NCI-H1048 (cell line): ENCODE measurements at regions not wholly inside any gene's neighbourhood (a gene's known extent, or its start where the extent isn't known, plus 50 kb on each side); places are given as distances from the start of the nearest gene placed in this dataset.
"Not testable (repeated sequence)": the region's sequence is repeated elsewhere in the genome, so short reads cannot be mapped to it uniquely, and the experiment has no call there.

Experiments
- DNase-seq: peaks from one replicate; lab custom pipeline; 2025; lab: John Stamatoyannopoulos, UW

GRCh38 chr12:42916143-42916542 lies 326.6 kb upstream of the PRICKLE1 start:
- DNase-seq, result no peak

GRCh38 chr12:42915426-42915825 lies 325.9 kb upstream of the PRICKLE1 start:
- DNase-seq, result no peak

- no peak for DNase-seq
Measured at GRCh38 chr12:42912367-42912766, 322.8 kb upstream of the PRICKLE1 start.

- no peak for DNase-seq
Measured at GRCh38 chr12:42910656-42911055, 321.1 kb upstream of the PRICKLE1 start.

GRCh38 chr12:42908712-42909111 lies 319.2 kb upstream of the PRICKLE1 start:
- DNase-seq, result no peak

GRCh38 chr12:42906801-42907200 lies 317.3 kb upstream of the PRICKLE1 start:
- not testable (repeated sequence) for DNase-seq

- DNase-seq, result no peak
Measured at GRCh38 chr12:42905419-42905705, 315.8 kb upstream of the PRICKLE1 start.

GRCh38 chr12:42904683-42905418 lies 315.3 kb upstream of the PRICKLE1 start:
- DNase-seq, result no peak

GRCh38 chr12:42903736-42904135 lies 314.2 kb upstream of the PRICKLE1 start:
- DNase-seq, result no peak

- no peak for DNase-seq
Measured at GRCh38 chr12:42902001-42902400, 312.5 kb upstream of the PRICKLE1 start.

GRCh38 chr12:42893803-42894202 lies 304.3 kb upstream of the PRICKLE1 start:
- no peak for DNase-seq

- no peak for DNase-seq
Measured at GRCh38 chr12:42892702-42893551, 303.4 kb upstream of the PRICKLE1 start.

- no peak for DNase-seq
Measured at GRCh38 chr12:42887657-42888056, 298.1 kb upstream of the PRICKLE1 start.

- no peak for DNase-seq
Measured at GRCh38 chr12:42886160-42886559, 296.6 kb upstream of the PRICKLE1 start.

GRCh38 chr12:42885677-42886076 lies 296.1 kb upstream of the PRICKLE1 start:
- no peak for DNase-seq

GRCh38 chr12:42884116-42884515 lies 294.6 kb upstream of the PRICKLE1 start:
- no peak for DNase-seq

- no peak for DNase-seq
Measured at GRCh38 chr12:42873401-42873800, 283.9 kb upstream of the PRICKLE1 start.

GRCh38 chr12:42871816-42872215 lies 282.3 kb upstream of the PRICKLE1 start:
- DNase-seq, result no peak

GRCh38 chr12:42868291-42868690 lies 278.7 kb upstream of the PRICKLE1 start:
- DNase-seq, result no peak

GRCh38 chr12:42865282-42865681 lies 275.7 kb upstream of the PRICKLE1 start:
- no peak for DNase-seq

- DNase-seq, result no peak
Measured at GRCh38 chr12:42862055-42862454, 272.5 kb upstream of the PRICKLE1 start.

- not testable (repeated sequence) for DNase-seq
Measured at GRCh38 chr12:42860331-42860730, 270.8 kb upstream of the PRICKLE1 start.

GRCh38 chr12:42859612-42860011 lies 270.1 kb upstream of the PRICKLE1 start:
- DNase-seq, result no peak

GRCh38 chr12:42857106-42857505 lies 267.6 kb upstream of the PRICKLE1 start:
- DNase-seq, result no peak
